ENCODE measurements at regions not wholly inside any gene's neighbourhood (a gene's known extent, or its start where the extent isn't known, plus 50 kb on each side); places are given as distances from the start of the nearest gene placed in this dataset.

- DNase-seq (no peak), ATAC-seq (ENCODE audit: insufficient read depth, low FRiP score) (no peak)
- H3K27me3 ChIP-seq (ENCODE audit: control insufficient read depth in 3 of 3, insufficient read depth in 3 of 3, low read length in 2 of 3): no peaks in the 10 kb centered on the region
- no peak overlapping the region for H3K9ac ChIP-seq (ENCODE audit: insufficient read depth in 1 of 2, low read length in 2 of 2)
- no peaks in the 10 kb centered on the region for H3K36me3 ChIP-seq (ENCODE audit: control insufficient read depth in 4 of 4, insufficient read depth in 4 of 4, low read length in 4 of 4)
- no peak overlapping the region for H3K27ac ChIP-seq (ENCODE audit: low read depth in 1 of 2, low read length in 1 of 2)
- no peak for TF ChIP-seq CTCF (IDR thresholded peaks at IDR 0.05; ENCODE audit: control extremely low read depth, extremely low read depth)
- H3K9me3 ChIP-seq (ENCODE audit: control insufficient read depth in 4 of 4, insufficient read depth in 3 of 4, low read length in 3 of 4): peaks cover 0 to 2% (median 0%) of the 10 kb centered on the region in 4 donors
- 82 to 87% methylated on average over 5 of the region's 5 CpGs for WGBS, 2 donors
- H3K4me3 ChIP-seq: no peak overlapping the region
- no peaks in the 10 kb centered on the region for H3K4me1 ChIP-seq (ENCODE audit: control insufficient read depth in 5 of 5, insufficient read depth in 5 of 5, low read length in 5 of 5)
Measured at GRCh38 chr22:26857169-26857568, 199.8 kb downstream of the MIAT start.

- Histone ChIP-seq H3K9me3 (ENCODE audit: control insufficient read depth in 4 of 4, insufficient read depth in 3 of 4, low read length in 3 of 4) (peaks cover 0 to 2% (median 0%) of the 10 kb centered on the region in 4 donors), H3K4me1 (ENCODE audit: control insufficient read depth in 5 of 5, insufficient read depth in 5 of 5, low read length in 5 of 5) (no peaks in the 10 kb centered on the region), H3K9ac (ENCODE audit: insufficient read depth in 1 of 2, low read length in 2 of 2) (no peak overlapping the region), H3K27me3 (ENCODE audit: control insufficient read depth in 3 of 3, insufficient read depth in 3 of 3, low read length in 2 of 3) (peaks cover 0 to under 1% (median 0%) of the 10 kb centered on the region in 3 donors), H3K27ac (ENCODE audit: low read depth in 1 of 2, low read length in 1 of 2) (no peak overlapping the region), H3K4me3 (no peak overlapping the region), H3K36me3 (ENCODE audit: control insufficient read depth in 4 of 4, insufficient read depth in 4 of 4, low read length in 4 of 4) (peaks cover 0 to 4% (median 0%) of the 10 kb centered on the region in 4 donors)
- no peak for TF ChIP-seq CTCF (IDR thresholded peaks at IDR 0.05; ENCODE audit: control extremely low read depth, extremely low read depth)
- 89 to 92% methylated on average over 9 of the region's 9 CpGs for WGBS, 2 donors
- ATAC-seq (ENCODE audit: insufficient read depth, low FRiP score) (no peak), DNase-seq (no peak)
Measured at GRCh38 chr22:26860301-26860700, 202.9 kb downstream of the MIAT start.

GRCh38 chr22:26865021-26865420, 207.6 kb downstream of the MIAT start:
- WGBS, 2 donors: 88 to 96% methylated on average over 1 of the region's 1 CpG
- DNase-seq (no peak), ATAC-seq (ENCODE audit: insufficient read depth, low FRiP score) (no peak)
- peaks cover 0 to 2% (median 0%) of the 10 kb centered on the region in 3 donors for H3K27me3 ChIP-seq (ENCODE audit: control insufficient read depth in 3 of 3, insufficient read depth in 3 of 3, low read length in 2 of 3)
- no peak for TF ChIP-seq CTCF (IDR thresholded peaks at IDR 0.05; ENCODE audit: control extremely low read depth, extremely low read depth)
- H3K36me3 ChIP-seq (ENCODE audit: control insufficient read depth in 4 of 4, insufficient read depth in 4 of 4, low read length in 4 of 4): peaks cover 0 to 4% (median 0%) of the 10 kb centered on the region in 4 donors
- H3K4me3 ChIP-seq: no peak overlapping the region
- no peaks in the 10 kb centered on the region for H3K4me1 ChIP-seq (ENCODE audit: control insufficient read depth in 5 of 5, insufficient read depth in 5 of 5, low read length in 5 of 5)
- H3K9ac ChIP-seq (ENCODE audit: insufficient read depth in 1 of 2, low read length in 2 of 2): no peak overlapping the region
- no peak overlapping the region for H3K27ac ChIP-seq (ENCODE audit: low read depth in 1 of 2, low read length in 1 of 2)
- H3K9me3 ChIP-seq (ENCODE audit: control insufficient read depth in 4 of 4, insufficient read depth in 3 of 4, low read length in 3 of 4): peaks cover 0 to 3% (median 0%) of the 10 kb centered on the region in 4 donors

- Histone ChIP-seq H3K27ac (ENCODE audit: low read depth in 1 of 2, low read length in 1 of 2) (no peak overlapping the region), H3K9ac (ENCODE audit: insufficient read depth in 1 of 2, low read length in 2 of 2) (no peak overlapping the region), H3K9me3 (ENCODE audit: control insufficient read depth in 4 of 4, insufficient read depth in 3 of 4, low read length in 3 of 4) (no peaks in the 10 kb centered on the region), H3K4me3 (no peak overlapping the region), H3K4me1 (ENCODE audit: control insufficient read depth in 5 of 5, insufficient read depth in 5 of 5, low read length in 5 of 5) (peaks cover 0 to 5% (median 0%) of the 10 kb centered on the region in 5 donors), H3K36me3 (ENCODE audit: control insufficient read depth in 4 of 4, insufficient read depth in 4 of 4, low read length in 4 of 4) (no peaks in the 10 kb centered on the region), H3K27me3 (ENCODE audit: control insufficient read depth in 3 of 3, insufficient read depth in 3 of 3, low read length in 2 of 3) (no peaks in the 10 kb centered on the region)
- TF ChIP-seq CTCF (IDR thresholded peaks at IDR 0.05; ENCODE audit: control extremely low read depth, extremely low read depth): no peak
- 89 to 93% methylated on average over 4 of the region's 4 CpGs for WGBS, 2 donors
- no peak for DNase-seq
- ATAC-seq (ENCODE audit: insufficient read depth, low FRiP score): no peak
Measured at GRCh38 chr22:26883393-26883792, 226.0 kb downstream of the MIAT start.

Data from lung (tissue), 11 donors.